ENCODE measurements at regions not wholly inside any gene's neighbourhood (a gene's known extent, or its start where the extent isn't known, plus 50 kb on each side); places are given as distances from the start of the nearest gene placed in this dataset.

GRCh38 chr12:90067791-90068190, 359.2 kb upstream of the ATP2B1 start:
- TF ChIP-seq POLR2A (IDR thresholded peaks at IDR 0.05): no peak
- TF ChIP-seq, protein P1, sequence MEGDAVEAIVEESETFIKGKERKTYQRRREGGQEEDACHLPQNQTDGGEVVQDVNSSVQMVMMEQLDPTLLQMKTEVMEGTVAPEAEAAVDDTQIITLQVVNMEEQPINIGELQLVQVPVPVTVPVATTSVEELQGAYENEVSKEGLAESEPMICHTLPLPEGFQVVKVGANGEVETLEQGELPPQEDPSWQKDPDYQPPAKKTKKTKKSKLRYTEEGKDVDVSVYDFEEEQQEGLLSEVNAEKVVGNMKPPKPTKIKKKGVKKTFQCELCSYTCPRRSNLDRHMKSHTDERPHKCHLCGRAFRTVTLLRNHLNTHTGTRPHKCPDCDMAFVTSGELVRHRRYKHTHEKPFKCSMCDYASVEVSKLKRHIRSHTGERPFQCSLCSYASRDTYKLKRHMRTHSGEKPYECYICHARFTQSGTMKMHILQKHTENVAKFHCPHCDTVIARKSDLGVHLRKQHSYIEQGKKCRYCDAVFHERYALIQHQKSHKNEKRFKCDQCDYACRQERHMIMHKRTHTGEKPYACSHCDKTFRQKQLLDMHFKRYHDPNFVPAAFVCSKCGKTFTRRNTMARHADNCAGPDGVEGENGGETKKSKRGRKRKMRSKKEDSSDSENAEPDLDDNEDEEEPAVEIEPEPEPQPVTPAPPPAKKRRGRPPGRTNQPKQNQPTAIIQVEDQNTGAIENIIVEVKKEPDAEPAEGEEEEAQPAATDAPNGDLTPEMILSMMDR (IDR thresholded peaks at IDR 0.05): no peak

All from thyroid gland (tissue), 4 donors.